Femur (tissue), 1 donor: ENCODE measurements at regions not wholly inside any gene's neighbourhood (a gene's known extent, or its start where the extent isn't known, plus 50 kb on each side); places are given as distances from the start of the nearest gene placed in this dataset.

Experiments used
- DNase-seq: peaks from one replicate; pipeline ENCODE4 v3.0.0-alpha.2; 2017

- no peak for DNase-seq
Measured at GRCh38 chr1:55374801-55375616, 159.8 kb upstream of the USP24 start.

- DNase-seq, result no peak
Measured at GRCh38 chr1:55374216-55374615, 159.1 kb upstream of the USP24 start.

GRCh38 chr1:55369474-55369873, 154.3 kb upstream of the USP24 start:
- no peak for DNase-seq

GRCh38 chr1:55368698-55369097, 153.5 kb upstream of the USP24 start:
- no peak for DNase-seq

GRCh38 chr1:55367273-55367672, 152.1 kb upstream of the USP24 start:
- no peak for DNase-seq

GRCh38 chr1:55364216-55364615, 149.1 kb upstream of the USP24 start:
- DNase-seq, result no peak

- no peak for DNase-seq
Measured at GRCh38 chr1:55363268-55363667, 148.1 kb upstream of the USP24 start.

GRCh38 chr1:55362558-55362957, 147.4 kb upstream of the USP24 start:
- peak; percentile 36 for DNase-seq

GRCh38 chr1:55359611-55360010, 144.4 kb upstream of the USP24 start:
- no peak for DNase-seq

GRCh38 chr1:55358581-55358980, 143.4 kb upstream of the USP24 start:
- DNase-seq, result no peak

GRCh38 chr1:55355549-55355948, 140.4 kb upstream of the USP24 start:
- DNase-seq, result no peak

- DNase-seq, result peak; percentile 31
Measured at GRCh38 chr1:55353707-55354620, 138.8 kb upstream of the USP24 start.

- no peak for DNase-seq
Measured at GRCh38 chr1:55352811-55353180, 137.6 kb upstream of the USP24 start.

GRCh38 chr1:55352080-55352810, 137.1 kb upstream of the USP24 start:
- DNase-seq, result peak; percentile 72

GRCh38 chr1:55348356-55348755, 133.2 kb upstream of the USP24 start:
- peak; percentile 40 for DNase-seq

GRCh38 chr1:55347866-55348265, 132.7 kb upstream of the USP24 start:
- peak; percentile 63 for DNase-seq

GRCh38 chr1:55347041-55347440, 131.9 kb upstream of the USP24 start:
- no peak for DNase-seq

GRCh38 chr1:55346586-55346985, 131.4 kb upstream of the USP24 start:
- no peak for DNase-seq

- no peak for DNase-seq
Measured at GRCh38 chr1:55339681-55340080, 124.5 kb upstream of the USP24 start.

GRCh38 chr1:55338448-55338820, 123.3 kb upstream of the USP24 start:
- DNase-seq, result no peak

GRCh38 chr1:55337801-55338447, 122.8 kb upstream of the USP24 start:
- DNase-seq, result no peak

GRCh38 chr1:55334797-55335196, 119.6 kb upstream of the USP24 start:
- DNase-seq, result no peak

GRCh38 chr1:55334160-55334559, 119.0 kb upstream of the USP24 start:
- no peak for DNase-seq
